PC-9 (cell line): ENCODE measurements at regions not wholly inside any gene's neighbourhood (a gene's known extent, or its start where the extent isn't known, plus 50 kb on each side); places are given as distances from the start of the nearest gene placed in this dataset.

Experiments used
- BruUV-seq: library from RNA; stranded (reverse); fragments of 400-500 nt; replicated peaks from 2 replicates; lab custom pipeline; 2021; lab: Mats Ljungman, UMichigan
- CTCF ChIA-PET: fragments of 300-600 bp; sonication (Branson Sonifier 250); formaldehyde crosslinking; loops from one replicate; lab custom pipeline; 2022; ENCODE audit warnings: antibody characterized with exemption; lab: Charles Lee
- POLR2A ChIA-PET: fragments of 300-600 bp; sonication (Branson Sonifier 250); formaldehyde crosslinking; loops from one replicate; lab custom pipeline; 2022; ENCODE audit warnings: antibody characterized with exemption; ENCODE audit not compliant: unreplicated experiment; lab: Charles Lee
- DNase-seq, 2 experiments: peaks; one replicate each; pipeline versions ENCODE4 v3.0.0 to v3.0.0-alpha.2; 2015 to 2022; ENCODE audit warnings: mixed read lengths in 1 of 2
- H2AFZ ChIP-seq: fragments of 200-600 bp; sonication (generic); 2 replicates; pipeline ENCODE4 v1.8.1; 2017; ENCODE audit warnings: antibody characterized with exemption
- H3F3A ChIP-seq: fragments of 200-600 bp; sonication (generic); 2 replicates; pipeline ENCODE4 v1.8.1; 2017; ENCODE audit warnings: antibody characterized with exemption, mild to moderate bottlenecking, low read depth; ENCODE audit not compliant: insufficient read depth
- H3K27ac ChIP-seq: fragments of 200-600 bp; sonication (generic); 2 replicates; pipeline ENCODE4 v1.6.1; 2016; ENCODE audit warnings: mixed run types
- H3K27me3 ChIP-seq: fragments of 200-600 bp; sonication (generic); 2 replicates; pipeline ENCODE4 v1.6.1; 2016; ENCODE audit warnings: low read depth, mixed run types; ENCODE audit not compliant: insufficient read depth
- H3K36me3 ChIP-seq: fragments of 200-600 bp; sonication (generic); 2 replicates; pipeline ENCODE4 v1.6.1; 2016; ENCODE audit warnings: low read depth, mixed run types
- H3K4me1 ChIP-seq: fragments of 200-600 bp; sonication (generic); replicated peaks from 2 replicates; pipeline ENCODE4 v1.6.1; 2016; ENCODE audit warnings: mixed run types; ENCODE audit not compliant: insufficient read depth
- H3K4me2 ChIP-seq: fragments of 200-600 bp; sonication (generic); 2 replicates; pipeline ENCODE4 v1.6.1; 2017; ENCODE audit warnings: mixed run types
- H3K4me3 ChIP-seq: fragments of 200-600 bp; sonication (generic); 2 replicates; pipeline ENCODE4 v1.6.1; 2016; ENCODE audit warnings: mixed run types
- H3K79me2 ChIP-seq: fragments of 200-600 bp; sonication (generic); 2 replicates; pipeline ENCODE4 v1.6.1; 2017; ENCODE audit warnings: low read depth, mixed run types
- H3K9me2 ChIP-seq: fragments of 200-600 bp; sonication (generic); 2 replicates; pipeline ENCODE4 v1.8.1; 2017; ENCODE audit warnings: mild to moderate bottlenecking; ENCODE audit not compliant: insufficient read depth
- H3K9me3 ChIP-seq: fragments of 200-600 bp; sonication (generic); 2 replicates; pipeline ENCODE4 v1.8.1; 2016; ENCODE audit warnings: low read depth; ENCODE audit not compliant: insufficient read depth
- H4K20me1 ChIP-seq: fragments of 200-600 bp; sonication (generic); 2 replicates; pipeline ENCODE4 v1.8.1; 2017; ENCODE audit not compliant: insufficient read depth
- EZH2 ChIP-seq: fragments of 200-600 bp; sonication (generic); IDR thresholded peaks from 2 replicates; pipeline ENCODE4 v1.8.0; 2017; ENCODE audit warnings: antibody characterized with exemption, low read depth
- intact Hi-C: fragments of 100-400 bp; cut with micrococcal nuclease; formaldehyde crosslinking; loops from one replicate; pipeline ENCODE4 v1.10.0; 2022; ENCODE audit not compliant: unreplicated experiment
- TF ChIP-seq, protein P1 (sequence below): fragments of 200-600 bp; sonication (generic); conservative IDR thresholded peaks from 2 replicates; pipeline ENCODE4 v1.6.1; 2017; ENCODE audit warnings: mixed run types, antibody characterized with exemption, mild to moderate bottlenecking, moderate library complexity

DNA sequence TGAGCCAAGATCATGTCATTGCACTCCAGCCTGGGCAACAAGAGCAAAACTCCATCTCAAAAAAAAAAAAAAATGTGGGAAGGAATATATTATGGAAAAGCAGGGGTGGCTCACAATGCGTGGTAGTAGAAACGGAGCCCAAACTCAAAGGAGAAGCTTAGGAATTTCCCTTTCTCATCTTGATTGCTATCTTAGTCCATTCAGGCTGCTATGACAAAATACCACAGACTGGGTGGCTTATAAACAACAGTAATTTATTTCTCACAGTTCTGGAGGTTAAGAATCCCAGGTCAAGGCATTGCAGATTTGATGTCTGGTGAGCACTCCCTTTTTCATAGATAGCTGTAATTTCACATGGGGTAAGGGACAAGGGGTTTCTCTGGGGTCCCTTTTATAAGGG lies 153.8 kb upstream of the KRR1 start:
- Histone ChIP-seq H4K20me1 (no peaks in the 10 kb centered on the region), H3K4me3 (no peak overlapping the region), H3K9me2 (no peaks in the 10 kb centered on the region), H3K9me3 (no peaks in the 10 kb centered on the region), H3F3A (no peaks in the 10 kb centered on the region), H3K36me3 (no peaks in the 10 kb centered on the region), H3K27ac (no peak overlapping the region), H3K4me2 (no peak overlapping the region), H2AFZ (no peak overlapping the region), H3K79me2 (no peaks in the 10 kb centered on the region), H3K27me3 (no peaks in the 10 kb centered on the region), H3K4me1 (no peaks in the 10 kb centered on the region)
- ChIA-PET CTCF (interaction anchor here (0.6 to 0.8 kb wide), 2 partner anchors 105 to 120 kb away, joined by 3 read pairs; no protein-coding TSS in a partner anchor), POLR2A (no interaction called here)
- intact Hi-C loops, result no loop called here
- TF ChIP-seq EZH2, result no peak
- TF ChIP-seq, protein P1, sequence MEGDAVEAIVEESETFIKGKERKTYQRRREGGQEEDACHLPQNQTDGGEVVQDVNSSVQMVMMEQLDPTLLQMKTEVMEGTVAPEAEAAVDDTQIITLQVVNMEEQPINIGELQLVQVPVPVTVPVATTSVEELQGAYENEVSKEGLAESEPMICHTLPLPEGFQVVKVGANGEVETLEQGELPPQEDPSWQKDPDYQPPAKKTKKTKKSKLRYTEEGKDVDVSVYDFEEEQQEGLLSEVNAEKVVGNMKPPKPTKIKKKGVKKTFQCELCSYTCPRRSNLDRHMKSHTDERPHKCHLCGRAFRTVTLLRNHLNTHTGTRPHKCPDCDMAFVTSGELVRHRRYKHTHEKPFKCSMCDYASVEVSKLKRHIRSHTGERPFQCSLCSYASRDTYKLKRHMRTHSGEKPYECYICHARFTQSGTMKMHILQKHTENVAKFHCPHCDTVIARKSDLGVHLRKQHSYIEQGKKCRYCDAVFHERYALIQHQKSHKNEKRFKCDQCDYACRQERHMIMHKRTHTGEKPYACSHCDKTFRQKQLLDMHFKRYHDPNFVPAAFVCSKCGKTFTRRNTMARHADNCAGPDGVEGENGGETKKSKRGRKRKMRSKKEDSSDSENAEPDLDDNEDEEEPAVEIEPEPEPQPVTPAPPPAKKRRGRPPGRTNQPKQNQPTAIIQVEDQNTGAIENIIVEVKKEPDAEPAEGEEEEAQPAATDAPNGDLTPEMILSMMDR, result no peak
- no TSS peak for BruUV-seq
- DNase-seq, result no peak

DNA sequence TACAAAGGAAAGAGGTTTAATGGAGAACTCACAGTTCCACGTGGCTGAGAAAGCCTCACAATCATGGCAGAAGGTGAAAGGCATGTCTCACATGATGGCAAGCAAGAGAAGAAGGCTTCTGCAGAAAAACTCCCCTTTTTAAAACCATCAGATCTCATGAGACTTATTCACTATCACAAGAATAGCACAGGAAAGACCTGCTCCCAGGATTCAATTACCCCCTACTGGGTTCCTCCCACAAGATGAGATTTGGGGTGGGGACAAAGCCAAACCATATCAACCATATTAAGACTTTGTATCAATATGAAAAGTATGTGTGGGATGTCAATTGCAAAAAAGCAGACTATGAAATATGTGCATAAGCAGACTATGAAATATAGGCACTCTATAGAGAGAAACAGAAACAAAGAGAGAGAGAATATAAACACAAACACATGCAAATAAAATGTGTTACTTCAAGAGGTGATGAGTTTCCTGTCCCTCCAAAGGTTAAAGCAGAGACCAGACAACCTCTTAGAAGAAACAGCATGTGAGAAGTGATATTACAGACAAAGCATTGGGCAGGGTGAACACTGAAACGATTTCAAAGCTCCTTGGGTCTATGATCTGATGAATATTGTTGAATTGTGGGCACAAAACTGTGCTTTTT lies 151.2 kb upstream of the KRR1 start:
- Histone ChIP-seq H3K4me1 (peaks cover 10% of the 10 kb centered on the region; the same call in 1 of the 2 replicates), H3K79me2 (no peaks in the 10 kb centered on the region)

DNA sequence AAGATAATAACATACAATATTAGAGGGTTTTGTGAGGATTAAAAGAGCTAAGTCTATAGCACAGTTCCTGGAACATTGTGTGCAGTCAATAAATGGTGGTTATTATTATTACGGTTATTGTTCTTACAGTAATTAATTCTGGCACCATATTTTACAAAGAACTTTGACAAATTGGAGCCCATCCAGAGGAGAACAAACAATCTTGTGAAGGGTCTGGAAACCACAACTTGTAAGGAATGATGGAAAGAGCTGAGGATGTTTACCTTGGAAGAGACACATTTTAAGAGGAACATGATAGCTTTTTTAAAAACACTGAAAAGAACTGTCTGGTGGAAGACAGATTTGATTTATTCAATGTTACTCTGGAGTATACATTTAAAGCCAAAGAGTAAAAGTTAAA lies 150.5 kb upstream of the KRR1 start:
- BruUV-seq, result no TSS peak
- no peaks in the 10 kb centered on the region for H4K20me1 ChIP-seq
- H3K79me2 ChIP-seq, result no peaks in the 10 kb centered on the region
- no peaks in the 10 kb centered on the region for H3K36me3 ChIP-seq
- no peaks in the 10 kb centered on the region for H3K27me3 ChIP-seq
- H3K27ac ChIP-seq, result no peak overlapping the region
- H3K9me3 ChIP-seq, result no peaks in the 10 kb centered on the region
- DNase-seq, result no peak
- ChIA-PET CTCF (no interaction called here), POLR2A (no interaction called here)
- intact Hi-C loops, result no loop called here
- no peak overlapping the region for H3K4me3 ChIP-seq
- TF ChIP-seq, protein P1, result no peak
- no peak for TF ChIP-seq EZH2
- peaks cover 17% of the 10 kb centered on the region for H3K4me1 ChIP-seq
- no peaks in the 10 kb centered on the region; the same call in 1 of the 2 replicates for H3F3A ChIP-seq
- H3K9me2 ChIP-seq, result no peaks in the 10 kb centered on the region
- no peak overlapping the region for H2AFZ ChIP-seq
- no peak overlapping the region for H3K4me2 ChIP-seq

More for the DNA sequence above, 151.2 kb upstream of the KRR1 start:
- no peak overlapping the region for H3K27ac ChIP-seq
- no peak for TF ChIP-seq EZH2
- TF ChIP-seq, protein P1, result no peak
- H3K9me3 ChIP-seq, result no peaks in the 10 kb centered on the region
- POLR2A ChIA-PET, result no interaction called here
- no peaks in the 10 kb centered on the region for H3K27me3 ChIP-seq
- intact Hi-C loops, result no loop called here
- no peak for DNase-seq
- H2AFZ ChIP-seq, result no peak overlapping the region
- no peaks in the 10 kb centered on the region; the same call in 1 of the 2 replicates for H3F3A ChIP-seq
- CTCF ChIA-PET, result no interaction called here
- no peak overlapping the region for H3K4me2 ChIP-seq
- H3K4me3 ChIP-seq, result no peak overlapping the region
- no peaks in the 10 kb centered on the region for H3K36me3 ChIP-seq
- no peaks in the 10 kb centered on the region for H4K20me1 ChIP-seq
- no TSS peak for BruUV-seq
- H3K9me2 ChIP-seq, result no peaks in the 10 kb centered on the region
